ENCODE measurements at regions not wholly inside any gene's neighbourhood (a gene's known extent, or its start where the extent isn't known, plus 50 kb on each side); places are given as distances from the start of the nearest gene placed in this dataset.
A peak's percentile ranks its signal among the peaks of the same experiment; 100 is the strongest.

DNA sequence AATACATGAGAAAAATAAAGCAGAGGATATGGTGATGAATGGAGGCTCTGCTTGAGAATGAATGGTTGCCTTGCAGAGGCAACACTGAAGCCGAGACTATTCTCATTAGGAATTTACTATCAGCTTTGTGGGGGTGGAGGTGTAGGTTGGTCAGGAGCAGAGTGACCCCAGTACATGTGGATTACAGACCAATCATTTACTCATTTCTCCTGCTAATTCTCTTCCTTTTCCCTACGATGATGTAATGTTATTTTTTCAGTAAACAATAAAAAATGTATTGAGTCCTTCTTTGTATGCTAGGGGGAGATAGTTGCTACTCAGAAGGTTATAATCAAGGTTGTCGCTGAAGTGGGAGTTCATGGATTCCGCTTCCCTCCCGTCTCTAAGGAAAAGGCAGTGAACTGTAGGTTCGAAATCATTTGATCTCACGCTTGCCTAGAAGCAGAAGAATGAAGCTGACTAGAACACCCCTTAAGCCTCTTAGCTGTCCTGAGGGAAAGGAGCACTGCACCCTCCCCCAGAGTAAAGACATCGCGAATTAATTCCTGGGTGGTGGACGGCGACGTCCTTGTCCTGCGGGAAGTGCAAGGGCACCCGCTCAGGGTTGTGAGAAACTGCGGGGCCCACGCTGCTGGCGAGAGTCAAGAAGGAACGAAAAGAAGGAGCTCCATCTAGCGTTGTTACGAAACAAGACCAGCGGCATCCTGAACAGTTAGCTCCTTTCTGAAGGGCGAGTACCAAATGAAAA, 213.2 kb upstream of the PFN2 start (continued):
- TF ChIP-seq ASH2L (IDR thresholded peaks at IDR 0.05; ENCODE audit: low read length), result peak; percentile 94
- no peak for TF ChIP-seq POLR2A (IDR thresholded peaks at IDR 0.05; ENCODE audit: control extremely low read depth in 1 of 2, low read depth in 2 of 2, low read length in 2 of 2)
- TF ChIP-seq, protein P1, sequence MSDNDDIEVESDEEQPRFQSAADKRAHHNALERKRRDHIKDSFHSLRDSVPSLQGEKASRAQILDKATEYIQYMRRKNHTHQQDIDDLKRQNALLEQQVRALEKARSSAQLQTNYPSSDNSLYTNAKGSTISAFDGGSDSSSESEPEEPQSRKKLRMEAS (IDR thresholded peaks at IDR 0.05), result peak; percentile 33; the same call in 1 of the 2 replicates
- TF ChIP-seq CBX5 (IDR thresholded peaks at IDR 0.05; ENCODE audit: low read depth, low read length), result no peak
- TF ChIP-seq RNF2 (IDR thresholded peaks at IDR 0.05; ENCODE audit: borderline replicate concordance, low read depth, low read length, missing control alignments, poor library complexity, severe bottlenecking), result no peak
- TF ChIP-seq CEBPB (IDR thresholded peaks at IDR 0.05; ENCODE audit: low read depth, low read length), result no peak
- TF ChIP-seq TCF12 (IDR thresholded peaks at IDR 0.05; ENCODE audit: low read depth, low read length), result no peak
- TF ChIP-seq RFX5 (IDR thresholded peaks at IDR 0.05; ENCODE audit: borderline replicate concordance, low read depth, low read length), result no peak
- TF ChIP-seq, protein P2, sequence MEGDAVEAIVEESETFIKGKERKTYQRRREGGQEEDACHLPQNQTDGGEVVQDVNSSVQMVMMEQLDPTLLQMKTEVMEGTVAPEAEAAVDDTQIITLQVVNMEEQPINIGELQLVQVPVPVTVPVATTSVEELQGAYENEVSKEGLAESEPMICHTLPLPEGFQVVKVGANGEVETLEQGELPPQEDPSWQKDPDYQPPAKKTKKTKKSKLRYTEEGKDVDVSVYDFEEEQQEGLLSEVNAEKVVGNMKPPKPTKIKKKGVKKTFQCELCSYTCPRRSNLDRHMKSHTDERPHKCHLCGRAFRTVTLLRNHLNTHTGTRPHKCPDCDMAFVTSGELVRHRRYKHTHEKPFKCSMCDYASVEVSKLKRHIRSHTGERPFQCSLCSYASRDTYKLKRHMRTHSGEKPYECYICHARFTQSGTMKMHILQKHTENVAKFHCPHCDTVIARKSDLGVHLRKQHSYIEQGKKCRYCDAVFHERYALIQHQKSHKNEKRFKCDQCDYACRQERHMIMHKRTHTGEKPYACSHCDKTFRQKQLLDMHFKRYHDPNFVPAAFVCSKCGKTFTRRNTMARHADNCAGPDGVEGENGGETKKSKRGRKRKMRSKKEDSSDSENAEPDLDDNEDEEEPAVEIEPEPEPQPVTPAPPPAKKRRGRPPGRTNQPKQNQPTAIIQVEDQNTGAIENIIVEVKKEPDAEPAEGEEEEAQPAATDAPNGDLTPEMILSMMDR (IDR thresholded peaks at IDR 0.05; ENCODE audit: control extremely low read depth in 1 of 3, insufficient read depth in 1 of 3, low read depth in 1 of 3, low read length in 3 of 3), result peak; percentile 49 to 83 (median 79)
- TF ChIP-seq ZNF274 (IDR thresholded peaks at IDR 0.05; ENCODE audit: borderline replicate concordance, extremely low read depth, low read length), result no peak
